Left ventricle myocardium inferior (tissue), 1 donor: ENCODE measurements at regions not wholly inside any gene's neighbourhood (a gene's known extent, or its start where the extent isn't known, plus 50 kb on each side); places are given as distances from the start of the nearest gene placed in this dataset.
"Not testable (repeated sequence)": the region's sequence is repeated elsewhere in the genome, so short reads cannot be mapped to it uniquely, and the experiment has no call there.

Experiments
- DNase-seq: peaks from one replicate; pipeline ENCODE4 v3.0.0-alpha.2; 2020
- H3K27ac ChIP-seq: fragments of 200-600 bp; replicated peaks from 2 replicates; pipeline ENCODE4 v1.8.0; 2021
- H3K27me3 ChIP-seq: fragments of 200-600 bp; 2 replicates; pipeline ENCODE4 v1.8.0; 2021; ENCODE audit warnings: low read depth
- H3K36me3 ChIP-seq: fragments of 200-600 bp; 2 replicates; pipeline ENCODE4 v1.8.0; 2021
- H3K4me1 ChIP-seq: fragments of 200-600 bp; 2 replicates; pipeline ENCODE4 v1.8.0; 2021
- H3K4me3 ChIP-seq: fragments of 200-600 bp; 2 replicates; pipeline ENCODE4 v1.8.0; 2021; ENCODE audit warnings: mild to moderate bottlenecking, moderate library complexity
- H3K9me3 ChIP-seq: fragments of 200-600 bp; replicated peaks from 2 replicates; pipeline ENCODE4 v1.8.0; 2021
- intact Hi-C: fragments of 100-400 bp; cut with micrococcal nuclease; formaldehyde crosslinking; loops from one replicate; pipeline ENCODE4 v1.11.0; 2022
- TF ChIP-seq, protein P1 (sequence below): fragments of 200-600 bp; IDR thresholded peaks from 2 replicates; pipeline ENCODE4 v1.8.0; 2021; ENCODE audit warnings: antibody characterized with exemption, mild to moderate bottlenecking, borderline replicate concordance
- donor health status: DM: no; HTN: yes; CAD: no; lungs with severe emphysema.

- Histone ChIP-seq H3K27me3 (no peaks in the 10 kb centered on the region), H3K4me1 (no peaks in the 10 kb centered on the region), H3K36me3 (no peaks in the 10 kb centered on the region), H3K4me3 (no peak overlapping the region), H3K27ac (no peak overlapping the region), H3K9me3 (peaks cover 5% of the 10 kb centered on the region)
- DNase-seq: no peak
- TF ChIP-seq, protein P1, sequence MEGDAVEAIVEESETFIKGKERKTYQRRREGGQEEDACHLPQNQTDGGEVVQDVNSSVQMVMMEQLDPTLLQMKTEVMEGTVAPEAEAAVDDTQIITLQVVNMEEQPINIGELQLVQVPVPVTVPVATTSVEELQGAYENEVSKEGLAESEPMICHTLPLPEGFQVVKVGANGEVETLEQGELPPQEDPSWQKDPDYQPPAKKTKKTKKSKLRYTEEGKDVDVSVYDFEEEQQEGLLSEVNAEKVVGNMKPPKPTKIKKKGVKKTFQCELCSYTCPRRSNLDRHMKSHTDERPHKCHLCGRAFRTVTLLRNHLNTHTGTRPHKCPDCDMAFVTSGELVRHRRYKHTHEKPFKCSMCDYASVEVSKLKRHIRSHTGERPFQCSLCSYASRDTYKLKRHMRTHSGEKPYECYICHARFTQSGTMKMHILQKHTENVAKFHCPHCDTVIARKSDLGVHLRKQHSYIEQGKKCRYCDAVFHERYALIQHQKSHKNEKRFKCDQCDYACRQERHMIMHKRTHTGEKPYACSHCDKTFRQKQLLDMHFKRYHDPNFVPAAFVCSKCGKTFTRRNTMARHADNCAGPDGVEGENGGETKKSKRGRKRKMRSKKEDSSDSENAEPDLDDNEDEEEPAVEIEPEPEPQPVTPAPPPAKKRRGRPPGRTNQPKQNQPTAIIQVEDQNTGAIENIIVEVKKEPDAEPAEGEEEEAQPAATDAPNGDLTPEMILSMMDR: no peak
- intact Hi-C loops: no loop called here
Observed at GRCh38 chr4:148632476-148632875, 190.3 kb upstream of the NR3C2 start.

DNA sequence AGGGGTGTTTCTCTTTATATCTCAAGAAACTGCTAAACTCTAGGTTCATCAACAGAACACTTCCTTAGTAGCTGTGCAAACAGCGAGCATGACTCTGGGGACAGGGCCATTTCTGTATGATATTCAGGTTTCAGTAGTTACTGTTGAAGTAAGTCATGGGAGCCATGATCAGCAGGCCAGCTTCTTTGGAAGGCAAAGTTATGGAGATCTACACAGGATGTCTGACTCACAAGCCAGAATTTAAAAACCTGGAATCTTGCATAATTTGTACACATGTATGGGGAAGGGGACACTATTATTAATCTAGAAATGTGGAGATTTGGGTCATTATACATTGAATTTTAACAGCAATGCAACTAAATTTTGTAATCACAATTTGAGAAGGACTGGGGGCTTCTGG is 187.8 kb upstream of the NR3C2 start:
- no peak overlapping the region for H3K27ac ChIP-seq
- H3K4me1 ChIP-seq: no peaks in the 10 kb centered on the region
- peaks cover 10% of the 10 kb centered on the region for H3K9me3 ChIP-seq
- no peaks in the 10 kb centered on the region for H3K36me3 ChIP-seq
- H3K4me3 ChIP-seq: no peak overlapping the region
- TF ChIP-seq, protein P1: no peak
- DNase-seq: no peak
- no peaks in the 10 kb centered on the region for H3K27me3 ChIP-seq
- intact Hi-C loops: no loop called here

GRCh38 chr4:148618856-148619255 is 176.6 kb upstream of the NR3C2 start:
- H3K9me3 ChIP-seq: peaks cover 44% of the 10 kb centered on the region
- TF ChIP-seq, protein P1: no peak

DNA sequence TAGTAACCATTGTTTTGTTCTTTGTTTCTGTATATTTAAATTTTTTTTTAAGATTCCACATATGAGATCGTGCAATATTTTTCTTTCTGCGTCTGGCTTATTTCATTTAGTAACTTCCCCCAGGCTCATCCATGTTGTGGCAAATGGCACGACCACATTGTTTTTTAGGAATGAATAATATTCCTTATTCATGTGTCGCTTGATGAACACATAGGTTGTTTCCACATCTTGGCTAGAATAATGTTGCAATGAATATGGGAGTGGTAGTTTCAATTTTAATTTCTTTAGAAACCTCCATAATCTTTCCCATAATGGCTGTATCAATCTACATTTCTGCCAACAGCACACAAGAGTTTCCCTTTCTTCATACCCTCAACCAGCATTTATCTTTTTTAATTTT is 166.8 kb upstream of the NR3C2 start:
- no peak overlapping the region for H3K27ac ChIP-seq
- intact Hi-C loops: no loop called here
- peaks cover 14% of the 10 kb centered on the region for H3K9me3 ChIP-seq
- H3K4me3 ChIP-seq: no peak overlapping the region
- DNase-seq: no peak
- TF ChIP-seq, protein P1: no peak
- no peaks in the 10 kb centered on the region for H3K27me3 ChIP-seq
- H3K36me3 ChIP-seq: no peaks in the 10 kb centered on the region
- H3K4me1 ChIP-seq: no peaks in the 10 kb centered on the region

More at GRCh38 chr4:148618856-148619255, 176.6 kb upstream of the NR3C2 start:
- Histone ChIP-seq H3K27ac (no peak overlapping the region), H3K4me3 (no peak overlapping the region), H3K27me3 (no peaks in the 10 kb centered on the region), H3K4me1 (no peaks in the 10 kb centered on the region), H3K36me3 (no peaks in the 10 kb centered on the region)
- DNase-seq: no peak
- intact Hi-C loops: no loop called here

GRCh38 chr4:148598418-148599207 is 156.4 kb upstream of the NR3C2 start:
- H3K4me3 ChIP-seq, H3K4me1 ChIP-seq, H3K27ac ChIP-seq, DNase-seq, H3K36me3 ChIP-seq, intact Hi-C loops, H3K27me3 ChIP-seq: not testable (repeated sequence)
- H3K9me3 ChIP-seq: peaks cover 35% of the 10 kb centered on the region

DNA sequence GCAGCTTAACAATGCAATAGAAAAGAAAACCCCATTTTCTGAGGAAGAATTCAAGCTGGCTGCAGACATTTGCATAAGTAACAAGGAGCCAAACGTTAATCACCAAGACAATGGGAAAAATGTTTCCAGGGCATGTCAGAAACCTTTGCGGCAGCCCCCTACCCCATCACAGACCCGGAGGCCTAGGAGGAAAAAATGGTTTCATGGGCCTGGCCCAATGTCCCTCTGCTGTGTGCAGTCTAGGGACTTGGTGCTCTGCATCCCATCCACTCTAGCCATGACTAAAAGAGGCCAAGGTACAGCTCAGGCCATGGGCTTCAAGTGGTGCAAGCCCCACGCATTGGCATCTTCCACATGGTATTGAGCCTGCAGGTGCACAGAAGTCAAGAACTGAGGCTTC is 147.0 kb upstream of the NR3C2 start:
- H3K4me1 ChIP-seq: no peaks in the 10 kb centered on the region
- peaks cover 14% of the 10 kb centered on the region for H3K9me3 ChIP-seq
- TF ChIP-seq, protein P1: no peak
- H3K4me3 ChIP-seq: no peak overlapping the region
- no peak overlapping the region for H3K27ac ChIP-seq
- intact Hi-C loops: no loop called here
- H3K27me3 ChIP-seq: no peaks in the 10 kb centered on the region
- no peak for DNase-seq
- H3K36me3 ChIP-seq: no peaks in the 10 kb centered on the region
